Amniotic stem cell (primary cell): ENCODE measurements at regions not wholly inside any gene's neighbourhood (a gene's known extent, or its start where the extent isn't known, plus 50 kb on each side); places are given as distances from the start of the nearest gene placed in this dataset.

ENCODE experiments used
- DNase-seq: peaks from one replicate; lab custom pipeline; 2025; lab: John Stamatoyannopoulos, UW

GRCh38 chr4:54988655-54989054 is 136.7 kb downstream of the KDR start:
- no peak for DNase-seq

DNA sequence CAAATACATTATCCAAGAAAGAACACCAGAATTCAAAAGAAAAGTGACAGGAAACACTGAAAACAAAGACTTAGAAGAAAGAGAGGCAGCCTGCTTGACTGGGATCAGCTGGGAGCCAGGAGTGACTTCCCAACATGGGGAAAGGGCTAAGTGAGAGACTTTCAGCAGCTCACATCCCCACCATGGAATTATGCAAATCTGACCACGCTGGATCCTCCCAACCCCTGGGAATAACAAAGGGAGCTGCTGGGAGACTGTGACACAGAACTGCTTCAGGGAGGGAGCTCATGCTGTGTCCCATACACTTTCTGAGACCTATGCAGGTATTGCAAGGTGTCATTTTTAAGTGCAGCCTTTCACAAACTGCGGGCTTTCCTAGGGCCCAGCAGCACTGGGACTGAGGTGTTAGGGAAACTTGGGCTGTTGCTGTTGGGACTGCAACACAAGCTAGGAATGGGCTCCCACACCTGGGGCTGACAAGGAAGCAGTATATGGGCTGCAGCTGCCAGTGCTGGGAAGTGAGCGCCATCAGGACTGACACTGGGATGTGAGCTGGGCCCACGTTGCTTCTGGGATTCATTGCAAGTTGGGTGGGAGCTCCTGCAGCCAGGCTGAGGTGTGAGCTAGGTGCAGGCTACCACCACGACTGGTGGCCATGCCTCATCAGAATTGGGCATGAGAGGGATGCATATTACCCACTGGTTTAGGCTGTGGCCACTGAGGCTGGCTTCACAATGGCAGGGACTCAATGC is 139.1 kb downstream of the KDR start:
- no peak for DNase-seq

DNA sequence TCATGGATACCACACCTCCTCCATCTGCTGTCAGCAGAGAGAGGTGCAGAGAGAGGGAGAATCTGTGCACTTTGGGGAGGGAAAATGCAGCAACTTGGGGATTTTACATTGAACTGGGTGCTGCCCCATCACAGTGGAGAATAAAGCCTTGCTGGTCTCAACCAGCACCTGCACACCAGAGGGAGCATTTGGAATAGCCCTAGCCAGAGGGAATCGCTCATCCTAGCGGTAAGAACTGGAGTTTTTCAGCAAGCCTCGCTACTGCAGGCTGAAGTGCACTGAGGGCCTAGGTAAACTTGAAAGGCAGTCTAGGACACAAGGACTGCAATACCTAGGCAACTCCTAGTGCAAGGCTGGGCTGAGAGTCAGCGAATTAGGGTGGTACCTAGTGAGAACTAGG is 148.7 kb downstream of the KDR start:
- no peak for DNase-seq

DNA sequence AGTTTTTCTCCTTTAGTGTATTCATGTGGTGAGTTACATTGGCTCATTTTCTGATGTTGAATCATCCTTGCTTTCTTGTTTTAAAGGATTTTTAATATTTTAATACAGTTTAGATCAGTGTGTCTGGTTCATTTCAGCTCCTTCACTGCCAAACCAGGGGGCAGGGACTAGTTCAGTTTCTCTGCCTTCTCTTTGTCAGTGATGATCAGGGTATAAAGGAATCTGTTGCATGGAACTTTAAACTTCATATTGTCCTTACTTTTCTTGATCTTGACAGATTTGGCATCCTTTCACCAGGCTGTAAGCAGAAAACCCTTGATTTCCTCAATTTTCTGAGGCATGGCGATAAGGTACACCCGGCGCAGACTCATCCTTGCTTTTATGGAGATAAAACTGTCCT is 149.4 kb downstream of the KDR start:
- DNase-seq, result no peak

GRCh38 chr4:54973784-54974183 is 151.6 kb downstream of the KDR start:
- no peak for DNase-seq

DNA sequence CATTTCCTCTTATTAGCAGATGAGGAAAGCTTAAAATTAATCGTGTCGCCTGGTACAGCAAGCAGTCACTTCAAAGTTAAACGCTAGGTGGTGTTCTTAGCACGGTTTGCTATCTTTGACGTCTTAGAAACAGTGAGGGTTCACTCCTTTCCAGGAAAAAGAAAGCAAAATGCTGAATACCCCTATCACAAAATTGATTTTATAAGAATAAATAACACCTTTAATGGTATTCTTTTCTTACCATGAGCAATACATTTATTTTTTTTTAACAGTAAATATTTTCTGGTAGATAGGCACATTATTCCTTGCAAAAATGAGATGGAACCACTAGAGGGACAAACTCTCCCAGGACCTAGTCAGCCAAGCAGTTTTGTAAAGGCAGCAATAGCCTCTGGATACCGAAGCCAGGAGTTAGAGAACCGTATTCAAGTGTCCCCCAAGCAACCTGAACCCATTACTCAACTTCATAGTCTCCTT is 153.9 kb downstream of the KDR start:
- peak; percentile 58 for DNase-seq

- DNase-seq, result no peak
Measured at GRCh38 chr4:54967289-54967688, 158.1 kb downstream of the KDR start.

GRCh38 chr4:54961357-54961975 is 163.9 kb downstream of the KDR start:
- peak; percentile 11 for DNase-seq

DNA sequence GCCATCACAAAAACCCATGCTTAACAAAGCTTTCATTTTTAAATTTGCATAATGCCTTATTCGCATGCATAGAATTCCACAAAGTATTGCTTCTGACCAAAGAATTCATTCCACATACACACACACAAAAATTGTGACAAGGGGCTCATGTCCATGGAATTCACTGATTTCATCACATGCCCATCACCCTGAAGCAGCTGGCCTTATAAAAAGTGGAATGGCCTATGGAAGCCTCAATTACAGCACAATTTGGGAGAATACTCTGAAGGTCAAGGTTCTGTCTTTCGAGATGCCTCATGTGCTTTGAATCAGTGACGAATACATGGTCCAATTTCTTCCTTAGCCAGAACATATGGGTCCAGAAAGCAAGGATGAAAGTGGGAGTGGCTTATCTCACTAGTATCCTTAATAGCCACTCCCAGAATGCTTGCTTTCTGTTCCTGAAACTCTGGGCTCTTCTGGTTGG is 165.7 kb downstream of the KDR start:
- peak; percentile 41 for DNase-seq

- no peak for DNase-seq
Measured at GRCh38 chr4:54959131-54959530, 166.3 kb downstream of the KDR start.

GRCh38 chr4:54958236-54958635 is 167.2 kb downstream of the KDR start:
- no peak for DNase-seq

- DNase-seq, result no peak
Measured at GRCh38 chr4:54954656-54955388, 170.6 kb downstream of the KDR start.

DNA sequence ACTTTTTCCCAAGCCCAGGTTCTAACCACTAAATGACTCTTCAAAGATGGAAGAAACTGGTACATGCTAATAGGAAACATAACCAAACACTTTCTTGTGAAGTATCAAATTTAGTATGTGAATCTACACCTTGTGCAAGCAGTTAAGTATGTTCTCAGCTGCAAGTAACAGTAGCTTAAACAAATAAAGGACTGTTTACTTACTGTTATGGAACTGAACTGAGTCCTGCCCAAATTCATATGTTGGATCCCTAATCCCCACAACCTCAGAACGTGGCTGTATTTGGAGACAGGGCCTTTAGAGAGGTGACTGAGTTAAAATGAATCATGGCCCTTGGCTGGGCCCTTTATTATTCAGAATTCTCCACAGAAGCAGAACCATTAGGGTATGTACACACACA is 178.7 kb downstream of the KDR start:
- no peak for DNase-seq

- no peak for DNase-seq
Measured at GRCh38 chr4:54945838-54946237, 179.6 kb downstream of the KDR start.

GRCh38 chr4:54942721-54943120 is 182.7 kb downstream of the KDR start:
- DNase-seq, result no peak

DNA sequence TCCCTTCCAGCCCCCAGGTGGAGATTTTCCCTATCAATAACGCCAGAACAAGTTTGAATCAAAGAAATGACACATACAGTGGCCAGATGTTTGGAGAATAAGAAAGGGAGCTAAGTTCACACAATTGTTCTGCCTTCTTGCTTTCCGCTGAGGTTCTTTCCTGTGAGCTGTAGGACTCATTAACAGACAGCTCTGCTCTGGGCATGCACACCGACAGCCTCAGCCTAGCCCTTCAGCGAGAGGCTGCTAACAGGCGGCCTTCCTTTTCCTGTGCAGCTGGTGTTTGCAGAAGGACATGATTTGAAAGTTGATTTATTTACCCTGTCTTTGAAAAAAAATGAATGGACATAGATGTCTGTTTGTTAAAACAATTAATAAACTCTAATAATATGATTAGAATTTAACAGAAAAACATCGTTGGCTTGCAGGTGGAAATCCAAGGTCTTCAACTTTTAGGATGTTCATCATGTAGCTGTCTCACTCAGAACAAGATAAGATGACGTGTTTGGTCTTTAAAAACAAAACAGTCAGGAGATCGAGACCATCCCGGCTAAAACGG is 183.3 kb downstream of the KDR start:
- no peak for DNase-seq

GRCh38 chr4:54940996-54941865 is 184.2 kb downstream of the KDR start:
- no peak for DNase-seq

GRCh38 chr4:54937501-54937900 is 187.9 kb downstream of the KDR start:
- no peak for DNase-seq

DNA sequence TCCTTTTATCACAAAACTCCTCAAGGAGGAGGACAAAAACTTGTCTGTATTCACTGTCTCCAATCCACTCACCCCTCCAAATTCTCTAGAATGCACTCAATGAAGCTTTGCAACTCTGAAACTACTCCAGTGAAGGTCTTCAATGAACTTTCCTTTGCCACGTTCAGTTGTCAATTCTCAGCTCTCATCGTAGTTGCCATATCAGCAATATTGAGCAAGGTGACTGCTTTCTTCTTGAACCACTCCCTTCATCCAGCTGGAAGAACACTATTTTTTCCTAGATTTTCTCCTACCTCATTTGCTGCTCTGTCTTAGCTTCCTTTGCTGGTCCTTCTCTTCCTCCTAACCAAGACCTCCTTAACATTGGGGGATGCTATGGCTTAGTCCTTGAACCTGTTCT is 191.8 kb downstream of the KDR start:
- DNase-seq, result no peak

DNA sequence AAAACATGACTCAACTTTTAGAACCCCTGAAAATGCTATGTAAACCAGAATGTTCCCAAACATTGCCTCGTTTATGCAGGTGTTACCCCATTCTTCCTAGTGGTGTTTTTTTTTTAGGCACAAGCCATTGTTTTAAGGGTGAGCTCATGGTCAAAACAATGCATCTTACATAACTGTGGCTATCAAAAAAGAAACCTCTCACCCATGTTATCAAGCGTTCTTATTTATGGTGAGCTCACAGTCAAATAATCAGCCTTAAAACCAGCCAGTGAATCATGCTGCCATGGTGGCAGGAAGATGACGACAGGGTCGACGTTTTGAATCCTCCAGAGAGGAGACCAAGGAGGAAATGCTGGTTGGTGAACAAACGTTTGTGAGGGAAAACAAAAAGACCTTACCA is 195.2 kb downstream of the KDR start:
- no peak for DNase-seq

GRCh38 chr4:54929459-54929858 is 195.9 kb downstream of the KDR start:
- no peak for DNase-seq

- DNase-seq, result no peak
Measured at GRCh38 chr4:54924891-54925290, 200.5 kb downstream of the KDR start.
